Inferior parietal cortex (tissue), 1 donor: ENCODE measurements at regions not wholly inside any gene's neighbourhood (a gene's known extent, or its start where the extent isn't known, plus 50 kb on each side); places are given as distances from the start of the nearest gene placed in this dataset.
"Not testable (repeated sequence)": the region's sequence is repeated elsewhere in the genome, so short reads cannot be mapped to it uniquely, and the experiment has no call there.

Experiments
- DNase-seq: peaks from one replicate; pipeline ENCODE4 v3.0.0-alpha.2; 2016; ENCODE audit errors: extremely low spot score

GRCh38 chr12:33041562-33041961, 145.0 kb upstream of the PKP2 start:
- no peak for DNase-seq

GRCh38 chr12:33033999-33034398, 137.4 kb upstream of the PKP2 start:
- not testable (repeated sequence) for DNase-seq

DNA sequence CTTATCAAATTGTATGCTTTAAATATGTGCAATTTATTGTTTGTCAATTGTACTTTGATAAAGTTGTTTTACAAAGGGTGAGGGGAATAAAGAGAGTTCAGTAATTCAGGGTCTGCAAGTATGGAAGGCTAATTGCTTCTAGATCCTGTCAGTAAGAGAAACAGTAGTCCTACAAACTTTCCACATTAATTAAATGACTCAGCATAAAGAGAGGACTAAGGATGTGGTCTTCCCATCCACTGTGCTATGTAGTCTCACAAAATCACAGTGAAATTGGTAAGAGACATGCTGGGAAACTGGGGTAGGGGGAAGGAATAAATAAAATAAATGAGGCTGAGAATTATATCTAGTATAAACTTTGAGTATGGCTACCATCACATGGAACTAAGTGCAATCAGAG, 130.2 kb upstream of the PKP2 start:
- no peak for DNase-seq

DNA sequence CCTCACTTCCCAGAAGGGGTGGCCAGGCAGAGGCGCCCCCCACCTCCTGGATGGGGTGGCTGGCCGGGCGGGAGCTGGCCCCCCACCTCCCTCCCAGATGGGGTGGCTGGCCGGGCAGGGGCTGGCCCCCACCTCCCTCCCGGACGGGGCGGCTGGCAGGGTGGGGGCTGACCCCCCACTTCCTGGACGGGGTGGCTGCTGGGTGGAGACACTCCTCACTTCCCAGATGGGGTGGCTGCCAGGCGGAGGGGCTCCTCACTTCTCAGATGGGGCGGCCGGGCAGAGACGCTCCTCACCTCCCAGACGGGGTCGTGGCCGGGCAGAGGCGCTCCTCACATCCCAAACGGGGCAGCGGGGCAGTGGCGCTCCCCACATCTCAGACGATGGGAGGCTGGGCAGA, 126.1 kb upstream of the PKP2 start:
- DNase-seq: not testable (repeated sequence)

- DNase-seq: not testable (repeated sequence)
Observed at GRCh38 chr12:33017029-33017428, 120.5 kb upstream of the PKP2 start.

- DNase-seq: no peak
Observed at GRCh38 chr12:33012226-33012625, 115.6 kb upstream of the PKP2 start.

GRCh38 chr12:33006106-33006505, 109.5 kb upstream of the PKP2 start:
- DNase-seq: no peak

DNA sequence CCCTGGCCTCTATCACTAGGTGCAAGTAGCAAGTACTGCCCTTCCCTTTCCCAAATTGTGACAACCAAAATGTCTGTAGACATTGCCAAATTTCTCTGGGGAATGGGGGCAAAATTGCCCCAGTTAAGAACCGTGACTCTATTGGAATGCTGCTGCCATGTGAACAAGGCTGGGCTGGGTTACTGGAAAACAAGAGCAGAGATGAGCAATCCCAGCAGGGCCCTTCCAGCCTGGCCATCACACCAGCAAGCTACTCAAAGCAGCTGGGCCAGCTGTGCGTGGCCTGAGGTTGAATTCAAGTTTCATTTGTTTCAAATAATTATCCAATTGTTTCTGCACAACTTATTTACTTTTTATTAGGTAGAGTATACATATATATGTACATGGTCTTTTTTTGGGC, 103.4 kb upstream of the PKP2 start:
- DNase-seq: no peak

DNA sequence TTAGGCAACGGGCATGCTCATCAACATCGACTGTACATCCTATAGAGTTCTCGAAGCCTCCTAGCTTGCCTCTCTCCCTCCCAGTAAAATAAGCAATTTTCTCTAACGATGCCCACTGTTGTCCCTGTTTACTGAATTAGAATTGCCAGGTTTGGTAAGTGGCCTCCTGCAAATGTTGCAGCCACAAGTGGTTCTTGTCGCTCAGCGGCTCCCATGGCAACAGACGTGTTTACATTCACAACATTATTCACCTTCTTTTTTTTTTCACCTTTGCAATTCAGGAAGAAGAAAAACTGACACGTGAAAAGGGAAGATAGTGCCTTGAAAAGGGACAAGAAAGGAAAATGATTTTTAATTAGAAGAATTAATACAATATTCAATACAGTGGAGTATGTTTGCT, 100.9 kb upstream of the PKP2 start:
- no peak for DNase-seq

DNA sequence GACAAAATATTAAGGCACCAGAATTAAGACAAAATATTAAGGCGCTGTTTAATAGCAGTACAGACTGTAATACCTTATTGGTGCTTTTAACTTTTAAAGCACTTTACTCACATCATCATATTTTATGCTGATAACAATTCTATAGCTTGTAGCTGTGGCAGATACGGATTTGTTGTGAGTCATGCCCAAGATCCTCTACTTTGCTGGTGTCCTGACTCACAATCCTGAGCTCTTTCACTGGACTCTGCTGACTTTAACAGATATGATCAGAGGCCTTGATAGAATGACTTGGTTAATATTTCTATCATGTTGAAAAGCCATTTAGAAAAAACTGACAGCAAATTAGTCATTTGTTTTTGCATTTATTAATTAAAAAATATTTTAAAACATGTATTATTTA, 99.0 kb upstream of the PKP2 start:
- no peak for DNase-seq

GRCh38 chr12:32993404-32993803, 96.8 kb upstream of the PKP2 start:
- DNase-seq: no peak

- no peak for DNase-seq
Observed at GRCh38 chr12:32989705-32990104, 93.1 kb upstream of the PKP2 start.

DNA sequence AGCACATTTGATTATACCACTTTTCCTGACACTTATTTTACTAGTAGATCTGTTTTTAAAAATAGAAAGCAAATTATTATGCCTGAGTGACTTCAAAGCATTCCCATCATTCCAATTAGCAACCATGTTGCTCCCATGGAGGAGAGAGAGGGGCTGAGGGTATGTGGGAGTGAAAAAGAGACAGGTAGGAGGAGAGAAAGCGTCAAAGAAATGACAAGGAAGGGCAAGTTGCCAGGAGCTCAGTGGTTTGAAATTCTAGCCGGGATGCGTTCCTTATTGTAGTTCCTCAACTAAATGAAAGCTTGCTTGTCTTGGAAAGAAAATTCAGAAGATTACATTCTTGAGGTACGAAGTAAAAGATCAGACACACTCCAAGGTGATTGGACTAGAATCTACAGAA, 92.4 kb upstream of the PKP2 start:
- no peak for DNase-seq

GRCh38 chr12:32987512-32987911, 90.9 kb upstream of the PKP2 start:
- no peak for DNase-seq

DNA sequence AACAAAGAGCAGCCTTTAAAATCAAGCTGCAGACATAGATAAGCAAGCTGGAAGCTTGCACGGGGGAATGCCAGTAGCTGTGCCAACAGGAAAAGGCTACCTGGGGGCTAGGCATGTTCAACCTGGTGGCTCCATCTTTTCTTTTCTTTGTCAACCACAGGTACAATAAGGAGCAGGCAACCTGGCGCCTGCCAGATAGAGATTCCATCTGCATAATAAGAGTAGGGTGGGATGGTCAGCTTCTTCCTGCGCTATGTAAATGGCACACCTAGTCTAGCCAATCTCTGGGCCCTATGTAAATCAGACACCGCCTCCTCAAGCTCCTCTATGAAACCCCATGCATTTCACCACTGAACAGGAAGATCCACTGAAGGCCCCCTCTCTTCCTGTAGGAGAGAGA, 87.4 kb upstream of the PKP2 start:
- no peak for DNase-seq

DNA sequence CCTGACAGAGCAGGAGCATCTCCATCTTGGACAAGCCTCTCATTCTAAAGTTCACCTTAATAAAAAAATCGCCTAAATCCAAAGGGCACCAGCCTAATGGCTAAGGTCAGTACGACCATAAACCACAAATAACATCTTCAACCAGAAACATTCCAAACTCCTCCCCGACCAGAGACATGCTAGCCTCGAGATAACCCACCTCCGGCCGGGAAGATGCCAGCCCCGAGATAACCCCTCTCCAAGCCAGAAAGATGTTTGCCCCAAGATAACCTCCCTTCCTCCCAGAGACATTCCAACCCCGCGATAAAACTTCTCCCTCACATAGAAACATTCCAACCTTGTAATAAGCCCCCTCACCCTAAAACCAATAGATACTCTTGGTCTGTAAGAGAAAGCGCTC, 86.8 kb upstream of the PKP2 start:
- DNase-seq: no peak

- DNase-seq: no peak
Observed at GRCh38 chr12:32981139-32981538, 84.6 kb upstream of the PKP2 start.

GRCh38 chr12:32975122-32975521, 78.5 kb upstream of the PKP2 start:
- no peak for DNase-seq

- DNase-seq: no peak
Observed at GRCh38 chr12:32970465-32971110, 74.0 kb upstream of the PKP2 start.

DNA sequence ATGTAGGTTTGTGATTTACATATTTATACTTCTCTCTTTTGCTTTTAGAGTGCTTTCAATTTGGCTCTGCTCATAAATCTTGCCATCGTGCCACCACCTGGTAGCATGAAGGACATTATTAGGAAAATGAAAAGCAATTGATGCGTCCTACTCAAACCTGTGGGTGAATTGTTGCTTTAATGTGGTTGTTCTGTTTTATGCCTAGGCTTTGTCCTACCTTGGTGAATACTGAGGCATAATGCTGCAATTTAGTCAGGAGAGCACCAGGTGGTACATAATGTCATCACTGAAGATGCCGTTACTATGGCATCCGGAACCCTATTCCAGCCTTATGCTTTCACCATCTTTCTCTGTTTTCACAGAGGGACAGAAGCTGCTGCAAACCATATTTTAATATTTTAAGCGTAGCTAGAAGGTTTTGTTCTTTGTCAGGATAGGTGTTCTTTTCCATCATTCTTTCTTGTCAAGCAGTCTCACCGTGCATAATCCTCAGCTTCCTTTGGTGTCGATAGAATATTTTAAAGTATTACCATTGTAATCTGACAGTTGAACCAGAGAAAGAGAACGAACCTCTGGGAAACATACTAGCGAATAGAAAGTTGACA, 68.5 kb upstream of the PKP2 start:
- no peak for DNase-seq

DNA sequence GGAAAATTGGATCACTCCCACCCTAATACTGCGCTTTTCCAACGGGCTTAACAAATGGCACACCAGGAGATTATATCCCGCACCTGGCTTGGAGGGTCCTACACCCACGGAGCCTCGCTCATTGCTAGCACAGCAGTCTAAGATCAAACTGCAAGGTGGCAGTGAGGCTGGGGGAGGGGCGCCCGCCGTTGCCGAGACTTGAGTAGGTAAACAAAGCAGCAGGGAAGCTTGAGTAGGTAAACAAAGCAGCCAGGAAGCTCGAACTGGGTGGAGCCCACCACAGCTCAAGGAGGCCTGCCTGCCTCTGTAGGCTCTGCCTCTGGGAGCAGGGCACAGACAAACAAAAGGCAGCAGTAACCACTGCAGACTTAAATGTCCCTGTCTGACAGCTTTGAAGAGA, 59.8 kb upstream of the PKP2 start:
- DNase-seq: not testable (repeated sequence)

- DNase-seq: no peak
Observed at GRCh38 chr12:32952681-32953080, 56.1 kb upstream of the PKP2 start.

DNA sequence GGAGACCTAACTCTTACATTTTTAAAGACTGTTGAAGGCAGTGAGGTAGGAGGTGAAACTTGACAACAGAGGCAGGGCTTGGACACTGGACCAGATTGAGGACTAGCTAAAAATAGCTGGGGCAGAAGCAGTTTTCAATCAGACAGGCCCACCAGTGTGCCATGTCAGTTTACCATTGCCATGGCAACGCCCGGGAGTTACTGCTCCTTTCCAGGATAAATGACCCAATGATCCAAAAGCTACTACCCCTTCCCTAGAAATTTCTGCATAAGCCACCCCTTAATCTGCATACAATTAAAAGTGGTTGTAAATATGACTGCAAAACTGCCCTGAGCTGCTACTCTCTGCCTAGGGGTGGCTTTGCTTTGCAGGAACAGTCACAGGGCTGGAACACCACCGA, 53.2 kb upstream of the PKP2 start:
- no peak for DNase-seq
